ENCODE measurements at regions not wholly inside any gene's neighbourhood (a gene's known extent, or its start where the extent isn't known, plus 50 kb on each side); places are given as distances from the start of the nearest gene placed in this dataset.

- ChIA-PET CTCF (no interaction called here), POLR2A (no interaction called here), RAD21 (ENCODE audit: low non-redundant PET in 1 of 2, low total read pairs in 2 of 2, uncharacterized antibody in 2 of 2, unreplicated experiment in 2 of 2) (no interaction called here)
- no peak for DNase-seq (ENCODE audit: low read depth, low spot score)
- Histone ChIP-seq H3K9ac (ENCODE audit: low read length) (no peak overlapping the region), H4K20me1 (ENCODE audit: insufficient read depth) (no peaks in the 10 kb centered on the region), H3K27ac (ENCODE audit: low read depth, low read length) (no peak overlapping the region), H3K4me1 (ENCODE audit: control insufficient read depth in 1 of 2, insufficient read depth in 2 of 2, low read length in 2 of 2) (peaks cover 0 to 5% of the 10 kb centered on the region in 2 experiments; a peak in 3 of 4 replicates), H3K79me2 (ENCODE audit: insufficient read depth, low read length) (no peaks in the 10 kb centered on the region), H3K9me2 (ENCODE audit: insufficient read depth) (no peaks in the 10 kb centered on the region), H3K4me2 (ENCODE audit: low read length) (no peak overlapping the region), H3K9me3 (ENCODE audit: control insufficient read depth in 1 of 2, insufficient read depth in 1 of 2, low read depth in 1 of 2, low read length in 2 of 2) (no peaks in the 10 kb centered on the region), H3K36me3 (ENCODE audit: control insufficient read depth in 1 of 2, insufficient read depth in 2 of 2, low read length in 2 of 2) (no peaks in the 10 kb centered on the region), H3K27me3 (ENCODE audit: insufficient read depth, low read length) (peaks cover 19% of the 10 kb centered on the region), H3K4me3 (replicated peaks in 1 of 2; ENCODE audit: low read depth in 1 of 2, low read length in 2 of 2) (no peak overlapping the region), H2AFZ (ENCODE audit: low read depth, low read length, poor library complexity, severe bottlenecking) (no peak overlapping the region)
- intact Hi-C loops (cut with micrococcal nuclease): loop anchor here (5.0 kb wide), 1 partner anchor 615 kb away; the partner anchor contains the start of gene PTPRU
- no peak for ATAC-seq
- no TSS peak for BruUV-seq (replicated peaks)
- no peak for TF ChIP-seq POLR2AphosphoS5 (IDR thresholded peaks at IDR 0.05; ENCODE audit: low read depth, low read length)
- TF ChIP-seq CBX3 (IDR thresholded peaks at IDR 0.05; ENCODE audit: low read depth): no peak
- TF ChIP-seq, protein P1, sequence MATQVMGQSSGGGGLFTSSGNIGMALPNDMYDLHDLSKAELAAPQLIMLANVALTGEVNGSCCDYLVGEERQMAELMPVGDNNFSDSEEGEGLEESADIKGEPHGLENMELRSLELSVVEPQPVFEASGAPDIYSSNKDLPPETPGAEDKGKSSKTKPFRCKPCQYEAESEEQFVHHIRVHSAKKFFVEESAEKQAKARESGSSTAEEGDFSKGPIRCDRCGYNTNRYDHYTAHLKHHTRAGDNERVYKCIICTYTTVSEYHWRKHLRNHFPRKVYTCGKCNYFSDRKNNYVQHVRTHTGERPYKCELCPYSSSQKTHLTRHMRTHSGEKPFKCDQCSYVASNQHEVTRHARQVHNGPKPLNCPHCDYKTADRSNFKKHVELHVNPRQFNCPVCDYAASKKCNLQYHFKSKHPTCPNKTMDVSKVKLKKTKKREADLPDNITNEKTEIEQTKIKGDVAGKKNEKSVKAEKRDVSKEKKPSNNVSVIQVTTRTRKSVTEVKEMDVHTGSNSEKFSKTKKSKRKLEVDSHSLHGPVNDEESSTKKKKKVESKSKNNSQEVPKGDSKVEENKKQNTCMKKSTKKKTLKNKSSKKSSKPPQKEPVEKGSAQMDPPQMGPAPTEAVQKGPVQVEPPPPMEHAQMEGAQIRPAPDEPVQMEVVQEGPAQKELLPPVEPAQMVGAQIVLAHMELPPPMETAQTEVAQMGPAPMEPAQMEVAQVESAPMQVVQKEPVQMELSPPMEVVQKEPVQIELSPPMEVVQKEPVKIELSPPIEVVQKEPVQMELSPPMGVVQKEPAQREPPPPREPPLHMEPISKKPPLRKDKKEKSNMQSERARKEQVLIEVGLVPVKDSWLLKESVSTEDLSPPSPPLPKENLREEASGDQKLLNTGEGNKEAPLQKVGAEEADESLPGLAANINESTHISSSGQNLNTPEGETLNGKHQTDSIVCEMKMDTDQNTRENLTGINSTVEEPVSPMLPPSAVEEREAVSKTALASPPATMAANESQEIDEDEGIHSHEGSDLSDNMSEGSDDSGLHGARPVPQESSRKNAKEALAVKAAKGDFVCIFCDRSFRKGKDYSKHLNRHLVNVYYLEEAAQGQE (IDR thresholded peaks at IDR 0.05; ENCODE audit: low read depth): no peak
- no peak for TF ChIP-seq SIN3A (IDR thresholded peaks at IDR 0.05; ENCODE audit: low read depth)
- TF ChIP-seq EGR1 (IDR thresholded peaks at IDR 0.05; ENCODE audit: low read depth): no peak
- no peak for TF ChIP-seq RAD21 (IDR thresholded peaks at IDR 0.05; ENCODE audit: low read depth)
- TF ChIP-seq YY1 (IDR thresholded peaks at IDR 0.05; ENCODE audit: extremely low read depth, insufficient replicate concordance, low read depth, low read length): no peak
- no peak for TF ChIP-seq MAX (IDR thresholded peaks at IDR 0.05)
- no peak for TF ChIP-seq ZFX (IDR thresholded peaks at IDR 0.05)
- TF ChIP-seq SRF (IDR thresholded peaks at IDR 0.05; ENCODE audit: low read depth): no peak
- TF ChIP-seq FOSL1 (IDR thresholded peaks at IDR 0.05; ENCODE audit: low read depth): no peak
- TF ChIP-seq CTCF (IDR thresholded peaks at IDR 0.05 in 2 of 3, conservative IDR thresholded peaks at IDR 0.05 in 1 of 3; ENCODE audit: borderline replicate concordance in 1 of 3, insufficient read depth in 1 of 3, low read depth in 2 of 3, low read length in 2 of 3): no peak
- TF ChIP-seq JUND (IDR thresholded peaks at IDR 0.05): no peak
- no peak for TF ChIP-seq SP1 (IDR thresholded peaks at IDR 0.05; ENCODE audit: low read depth)
- TF ChIP-seq ATF3 (IDR thresholded peaks at IDR 0.05): no peak
- TF ChIP-seq ZNF274 (IDR thresholded peaks at IDR 0.05; ENCODE audit: low read depth, low read length): no peak
- TF ChIP-seq EZH2phosphoT487 (IDR thresholded peaks at IDR 0.05; ENCODE audit: borderline replicate concordance): no peak
- no peak for TF ChIP-seq CEBPB (IDR thresholded peaks at IDR 0.05; ENCODE audit: low read depth)
- no peak for TF ChIP-seq EZH2 (IDR thresholded peaks at IDR 0.05)
These were observed 615.9 kb downstream of the PTPRU start for GRCh38 chr1:29852248-29852647.

All from HCT116 (cell line).